Activated CD8-positive, alpha-beta memory T cell treated with anti-CD3 and anti-CD28 coated beads, Interleukin-2, amount 50 U/mL, for 1 hour (primary cell): ENCODE measurements at regions not wholly inside any gene's neighbourhood (a gene's known extent, or its start where the extent isn't known, plus 50 kb on each side); places are given as distances from the start of the nearest gene placed in this dataset.

Experiments used
- DNase-seq: peaks from one replicate; pipeline ENCODE4 v3.0.0-alpha.2; 2020; ENCODE audit errors: extremely low read depth

GRCh38 chr11:69970785-69971535 lies 107.2 kb upstream of the ANO1 start:
- no peak for DNase-seq

GRCh38 chr11:69971741-69972140 lies 106.4 kb upstream of the ANO1 start:
- no peak for DNase-seq

GRCh38 chr11:69972351-69972802 lies 105.7 kb upstream of the ANO1 start:
- DNase-seq, result no peak

DNA sequence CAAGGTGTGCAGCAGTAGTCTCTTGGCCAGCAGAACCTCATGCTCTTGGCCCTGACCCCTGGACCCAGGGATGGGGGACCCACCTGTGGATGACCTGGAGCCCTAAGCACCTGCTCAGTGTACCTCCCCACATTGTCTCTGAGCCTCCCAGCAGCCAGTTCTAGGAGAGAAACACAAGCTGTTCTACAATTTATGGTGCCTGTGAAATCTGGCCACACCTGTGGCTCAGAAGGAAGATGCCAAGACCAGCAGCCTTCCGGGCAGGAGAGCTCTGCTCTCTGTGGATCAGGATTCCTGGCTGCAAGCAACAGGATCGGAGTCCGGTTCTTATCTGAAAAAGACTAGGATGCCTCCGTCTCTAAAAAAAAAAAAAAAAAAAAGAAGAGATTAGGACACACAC lies 103.6 kb upstream of the ANO1 start:
- no peak for DNase-seq

DNA sequence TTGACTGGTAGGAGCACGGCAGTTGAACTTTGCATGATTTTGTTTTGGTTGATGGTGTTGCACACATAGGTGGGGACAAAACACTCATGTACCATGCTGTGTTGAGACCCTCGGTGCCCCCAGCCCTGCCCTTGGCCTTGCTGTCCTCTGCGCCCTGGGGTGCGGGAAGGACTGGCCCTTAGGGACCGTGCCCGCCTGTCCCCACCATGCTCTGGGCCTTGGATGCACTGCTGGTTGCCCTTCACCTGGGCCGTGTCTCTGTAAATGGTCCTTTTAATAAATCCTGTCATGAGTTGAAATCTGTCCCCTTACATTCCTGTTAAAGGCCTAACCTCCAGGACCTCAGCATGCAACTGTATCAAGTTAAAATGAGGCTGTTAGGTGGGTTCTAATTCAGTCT lies 102.3 kb upstream of the ANO1 start:
- no peak for DNase-seq

GRCh38 chr11:69976794-69977193 lies 101.3 kb upstream of the ANO1 start:
- DNase-seq, result no peak

DNA sequence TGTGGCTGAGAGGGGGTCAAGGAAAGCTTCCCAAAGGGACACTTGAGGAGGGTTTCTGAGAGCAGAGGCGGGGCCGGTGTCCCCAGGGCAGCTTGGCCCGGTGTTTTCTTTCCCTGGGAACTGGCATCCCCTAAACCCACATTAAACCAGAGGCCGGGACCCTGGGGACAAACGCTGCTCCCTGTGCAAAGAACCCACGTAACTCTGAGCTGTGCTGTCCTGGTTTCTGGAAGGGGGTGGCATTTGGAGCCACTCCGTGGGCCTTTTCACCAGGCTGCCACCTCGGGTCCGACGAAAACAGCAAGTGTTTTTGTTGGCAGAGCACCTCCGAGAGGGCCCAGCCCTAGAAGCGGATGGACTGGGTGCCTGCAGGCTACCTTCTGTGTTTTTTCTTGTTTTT lies 100.2 kb upstream of the ANO1 start:
- DNase-seq, result no peak

GRCh38 chr11:69978841-69979614 lies 99.1 kb upstream of the ANO1 start:
- no peak for DNase-seq

- no peak for DNase-seq
Measured at GRCh38 chr11:69979632-69980031, 98.5 kb upstream of the ANO1 start.

- DNase-seq, result no peak
Measured at GRCh38 chr11:69981119-69981784, 96.9 kb upstream of the ANO1 start.

- no peak for DNase-seq
Measured at GRCh38 chr11:69982690-69983570, 95.2 kb upstream of the ANO1 start.

DNA sequence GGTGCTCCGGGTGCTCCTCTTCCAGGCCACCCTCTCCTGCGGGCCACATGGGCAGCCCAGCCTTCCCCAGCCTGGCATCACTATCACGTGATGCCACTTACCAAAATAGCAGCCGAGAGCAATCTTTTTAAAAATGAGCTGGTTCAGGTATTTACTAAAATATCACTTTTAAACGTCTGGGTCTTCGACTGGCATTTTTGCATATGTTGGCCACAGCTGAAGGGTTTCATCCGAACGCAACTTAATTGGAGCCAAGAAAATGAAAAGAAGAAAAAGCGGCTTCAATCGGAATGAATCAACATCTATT lies 94.6 kb upstream of the ANO1 start:
- no peak for DNase-seq

- DNase-seq, result no peak
Measured at GRCh38 chr11:69983897-69984438, 94.1 kb upstream of the ANO1 start.

GRCh38 chr11:69984457-69985261 lies 93.5 kb upstream of the ANO1 start:
- DNase-seq, result no peak

GRCh38 chr11:69985331-69985640 lies 92.8 kb upstream of the ANO1 start:
- DNase-seq, result no peak

- no peak for DNase-seq
Measured at GRCh38 chr11:69985641-69986439, 92.3 kb upstream of the ANO1 start.

GRCh38 chr11:69986440-69986787 lies 91.7 kb upstream of the ANO1 start:
- no peak for DNase-seq

DNA sequence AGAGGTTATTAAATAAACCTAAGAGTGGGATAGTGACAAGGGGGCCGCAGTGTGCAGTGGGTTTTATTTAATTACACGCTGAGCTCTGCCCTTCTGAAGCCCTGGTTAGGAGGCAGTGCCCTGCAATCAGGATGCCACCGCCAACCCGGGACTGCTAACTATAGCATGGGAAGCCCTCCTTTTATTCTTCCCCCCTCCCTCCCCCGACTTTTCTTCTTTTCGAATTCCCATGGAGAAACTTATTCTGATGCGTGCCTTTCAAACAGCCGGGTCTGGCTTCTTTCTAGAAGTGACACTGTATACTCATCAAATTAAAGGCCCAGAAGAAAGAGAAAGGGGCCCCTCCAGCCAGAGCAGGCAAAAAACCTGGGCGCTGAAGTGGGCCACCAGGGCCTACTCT lies 91.3 kb upstream of the ANO1 start:
- no peak for DNase-seq

- no peak for DNase-seq
Measured at GRCh38 chr11:69992026-69992425, 86.1 kb upstream of the ANO1 start.
